Fibroblast of the aortic adventitia (primary cell): ENCODE measurements at regions not wholly inside any gene's neighbourhood (a gene's known extent, or its start where the extent isn't known, plus 50 kb on each side); places are given as distances from the start of the nearest gene placed in this dataset.

ENCODE experiments used
- DNase-seq: peaks from one replicate; pipeline ENCODE4 v3.0.0-alpha.2; 2010; ENCODE audit warnings: low read depth
- H3K4me3 ChIP-seq: 2 replicates; pipeline ENCODE4 v1.5.1; 2011; ENCODE audit warnings: low read depth, mild to moderate bottlenecking, control low read depth, low read length, moderate library complexity
- CTCF ChIP-seq: IDR thresholded peaks from 2 replicates; pipeline ENCODE4 v1.5.1; 2011; ENCODE audit warnings: mild to moderate bottlenecking, low read length, control low read depth, inconsistent platforms; ENCODE audit not compliant: insufficient read depth

- H3K4me3 ChIP-seq, result no peak overlapping the region
- no peak for DNase-seq
- TF ChIP-seq CTCF, result no peak
Observed at GRCh38 chr2:153373510-153374279, 104.9 kb downstream of the RPRM start.

- DNase-seq, result no peak
- H3K4me3 ChIP-seq, result no peak overlapping the region
- no peak for TF ChIP-seq CTCF
Observed at GRCh38 chr2:153360239-153360638, 118.3 kb downstream of the RPRM start.

- DNase-seq, result no peak
- no peak overlapping the region for H3K4me3 ChIP-seq
- no peak for TF ChIP-seq CTCF
Observed at GRCh38 chr2:153354377-153354776, 124.2 kb downstream of the RPRM start.

GRCh38 chr2:153349603-153350002 is 129.0 kb downstream of the RPRM start:
- TF ChIP-seq CTCF, result no peak
- no peak overlapping the region for H3K4me3 ChIP-seq
- DNase-seq, result no peak

- H3K4me3 ChIP-seq, result no peak overlapping the region
- DNase-seq, result no peak
- TF ChIP-seq CTCF, result no peak
Observed at GRCh38 chr2:153347818-153348495, 130.6 kb downstream of the RPRM start.

- DNase-seq, result no peak
- no peak for TF ChIP-seq CTCF
- H3K4me3 ChIP-seq, result no peak overlapping the region
Observed at GRCh38 chr2:153320879-153321278, 157.7 kb downstream of the RPRM start.
